Prostate gland (tissue), 2 donors: ENCODE measurements at regions not wholly inside any gene's neighbourhood (a gene's known extent, or its start where the extent isn't known, plus 50 kb on each side); places are given as distances from the start of the nearest gene placed in this dataset.

ENCODE experiments used
- DNase-seq: peaks from one replicate; pipeline ENCODE4 v3.0.0-alpha.2; 2019; ENCODE audit warnings: low spot score
- H3K27ac ChIP-seq, 2 donors: fragments of 200-600 bp; sonication (generic); 2 replicates each; pipeline ENCODE4 v1.5.1; 2017 to 2019
- H3K27me3 ChIP-seq: fragments of 200-600 bp; sonication (generic); replicated peaks from 2 replicates; pipeline ENCODE4 v1.5.1; 2019; ENCODE audit not compliant: insufficient read depth
- H3K36me3 ChIP-seq, 2 donors: fragments of 200-600 bp; sonication (generic); 1 replicate in 1 of 2; 2 replicates in 1 of 2; pipeline versions ENCODE4 v1.5.1 to v1.8.1; 2017 to 2019
- H3K4me1 ChIP-seq: fragments of 200-600 bp; sonication (generic); replicated peaks from 2 replicates; pipeline ENCODE4 v1.5.1; 2019
- H3K4me3 ChIP-seq, 2 donors: fragments of 200-600 bp; sonication (generic); 2 replicates each; pipeline ENCODE4 v1.5.1; 2017 to 2019
- H3K9me3 ChIP-seq: fragments of 200-600 bp; sonication (generic); 2 replicates; pipeline ENCODE4 v1.5.1; 2017
- POLR2A ChIP-seq: fragments of 450-650 bp; IDR thresholded peaks from one replicate; pipeline ENCODE4 v1.6.1; 2016; ENCODE audit warnings: antibody characterized with exemption, mild to moderate bottlenecking
- POLR2AphosphoS5 ChIP-seq: sonication (generic); formaldehyde crosslinking; IDR thresholded peaks from one replicate; pipeline ENCODE4 v1.6.1; 2017; ENCODE audit warnings: antibody characterized with exemption
- WGBS: methylation state at CpG from one replicate; pipeline ENCODE4 v1.1.5; 2018; 5-methylcytosine and 5-hydroxymethylcytosine counted together
- intact Hi-C: fragments of 100-400 bp; cut with DNase I; formaldehyde crosslinking; loops from one replicate; pipeline ENCODE4 v1.14.2; 2022
- TF ChIP-seq, protein P1 (sequence below), 4 experiments: fragments of 200-600 bp in 2 of 4; fragments of 450-650 bp in 2 of 4; sonication (generic) in 2 of 4; IDR thresholded peaks; 1 replicate in 3 of 4; 2 replicates in 1 of 4; pipeline ENCODE4 v1.5.1; 2016 to 2019; ENCODE audit warnings: antibody characterized with exemption in 4 of 4, mild to moderate bottlenecking in 2 of 4, moderate library complexity in 2 of 4

DNA sequence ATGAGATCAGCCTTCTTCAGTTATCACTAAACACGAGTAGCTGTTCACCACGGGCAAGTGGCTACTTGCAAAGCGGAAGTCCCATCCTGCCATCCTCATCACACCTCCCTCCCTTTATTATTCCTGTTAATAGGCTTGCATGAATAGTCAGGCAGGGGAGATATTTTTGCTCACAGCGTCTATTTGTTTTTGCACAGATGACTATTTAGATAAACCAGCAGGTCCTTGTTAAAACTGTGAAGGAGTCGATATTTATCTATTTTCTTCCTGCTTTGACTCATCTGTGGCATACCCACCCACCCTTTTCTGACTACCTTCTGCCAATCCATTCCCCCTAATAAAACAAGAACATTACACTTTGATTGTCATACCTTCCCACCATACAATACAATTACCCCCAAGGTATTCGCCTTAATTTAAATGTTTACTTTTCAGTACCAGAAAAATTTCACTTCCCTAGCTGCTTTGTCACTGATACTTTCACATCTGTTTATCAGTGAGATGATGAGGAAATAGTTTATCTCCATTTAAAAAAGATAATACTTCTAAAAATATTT lies 96.6 kb upstream of the BANK1 start:
- intact Hi-C loops = no loop called here
- WGBS = 30% methylated on average over 6 of the region's 6 CpGs
- peak; percentile 43 for DNase-seq

DNA sequence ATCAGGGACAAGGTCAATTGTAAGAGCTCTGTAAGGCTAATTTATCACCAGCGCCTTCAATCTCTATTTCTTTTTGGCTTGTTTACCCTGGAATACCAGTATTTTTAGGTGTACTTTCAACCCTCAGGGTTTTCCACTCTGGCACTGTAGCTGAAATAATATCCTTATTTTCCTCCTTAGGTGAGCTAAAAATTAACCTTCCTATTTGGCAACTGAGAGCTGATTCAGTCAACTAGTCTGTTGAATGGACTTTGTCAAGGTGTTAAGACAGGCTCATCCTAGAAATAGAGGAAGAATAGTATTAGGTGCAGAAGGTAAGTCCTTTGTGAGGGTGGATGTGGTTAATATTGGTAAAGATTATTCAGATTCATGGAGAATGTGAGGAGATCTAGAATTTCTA lies 101.3 kb upstream of the BANK1 start:
- intact Hi-C loops = no loop called here
- H3K27ac ChIP-seq = no peak overlapping the region
- H3K9me3 ChIP-seq = no peaks in the 10 kb centered on the region
- TF ChIP-seq POLR2A = no peak
- TF ChIP-seq POLR2AphosphoS5 = no peak
- TF ChIP-seq, protein P1, sequence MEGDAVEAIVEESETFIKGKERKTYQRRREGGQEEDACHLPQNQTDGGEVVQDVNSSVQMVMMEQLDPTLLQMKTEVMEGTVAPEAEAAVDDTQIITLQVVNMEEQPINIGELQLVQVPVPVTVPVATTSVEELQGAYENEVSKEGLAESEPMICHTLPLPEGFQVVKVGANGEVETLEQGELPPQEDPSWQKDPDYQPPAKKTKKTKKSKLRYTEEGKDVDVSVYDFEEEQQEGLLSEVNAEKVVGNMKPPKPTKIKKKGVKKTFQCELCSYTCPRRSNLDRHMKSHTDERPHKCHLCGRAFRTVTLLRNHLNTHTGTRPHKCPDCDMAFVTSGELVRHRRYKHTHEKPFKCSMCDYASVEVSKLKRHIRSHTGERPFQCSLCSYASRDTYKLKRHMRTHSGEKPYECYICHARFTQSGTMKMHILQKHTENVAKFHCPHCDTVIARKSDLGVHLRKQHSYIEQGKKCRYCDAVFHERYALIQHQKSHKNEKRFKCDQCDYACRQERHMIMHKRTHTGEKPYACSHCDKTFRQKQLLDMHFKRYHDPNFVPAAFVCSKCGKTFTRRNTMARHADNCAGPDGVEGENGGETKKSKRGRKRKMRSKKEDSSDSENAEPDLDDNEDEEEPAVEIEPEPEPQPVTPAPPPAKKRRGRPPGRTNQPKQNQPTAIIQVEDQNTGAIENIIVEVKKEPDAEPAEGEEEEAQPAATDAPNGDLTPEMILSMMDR (IDR thresholded peaks at IDR 0.05) = no peak
- no peaks in the 10 kb centered on the region for H3K27me3 ChIP-seq
- no peak overlapping the region for H3K4me3 ChIP-seq
- H3K36me3 ChIP-seq = no peaks in the 10 kb centered on the region
- no peak for DNase-seq
- no peaks in the 10 kb centered on the region for H3K4me1 ChIP-seq
- 51% methylated on average over 1 of the region's 1 CpG for WGBS

More for the DNA sequence above, 96.6 kb upstream of the BANK1 start:
- TF ChIP-seq POLR2AphosphoS5 = peak; percentile 54
- TF ChIP-seq, protein P1 (IDR thresholded peaks at IDR 0.05) = no peak
- H3K4me1 ChIP-seq = no peaks in the 10 kb centered on the region
- H3K27me3 ChIP-seq = no peaks in the 10 kb centered on the region
- H3K36me3 ChIP-seq = no peaks in the 10 kb centered on the region
- no peak overlapping the region for H3K4me3 ChIP-seq
- H3K27ac ChIP-seq = no peak overlapping the region
- H3K9me3 ChIP-seq = no peaks in the 10 kb centered on the region

DNA sequence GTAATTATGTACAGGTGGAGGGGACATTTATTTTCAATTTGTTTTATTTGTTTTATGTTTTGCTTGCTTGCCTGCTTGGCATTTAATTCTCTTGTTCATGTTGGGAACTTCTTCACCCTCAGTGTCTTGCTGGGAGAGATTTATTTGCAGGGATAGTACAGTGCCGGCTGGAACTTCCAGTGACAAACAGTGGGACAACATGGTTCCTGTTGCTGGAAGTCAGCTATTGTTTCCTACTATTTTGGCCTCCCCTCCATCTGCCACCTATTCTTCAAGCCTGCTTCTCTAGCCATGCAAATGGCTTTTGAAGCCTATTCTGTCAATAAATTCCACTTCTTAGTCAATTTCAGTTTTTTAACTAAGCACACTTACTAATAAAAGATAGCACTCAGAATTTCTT lies 105.4 kb upstream of the BANK1 start:
- no peak overlapping the region for H3K27ac ChIP-seq
- no peaks in the 10 kb centered on the region for H3K27me3 ChIP-seq
- H3K9me3 ChIP-seq = no peaks in the 10 kb centered on the region
- H3K4me1 ChIP-seq = no peaks in the 10 kb centered on the region
- no peak for DNase-seq
- TF ChIP-seq, protein P1 (IDR thresholded peaks at IDR 0.05) = no peak
- TF ChIP-seq POLR2AphosphoS5 (no peak), POLR2A (no peak)
- H3K4me3 ChIP-seq = no peak overlapping the region
- H3K36me3 ChIP-seq = no peaks in the 10 kb centered on the region
- intact Hi-C loops = no loop called here
- 73% methylated on average over 1 of the region's 1 CpG for WGBS

DNA sequence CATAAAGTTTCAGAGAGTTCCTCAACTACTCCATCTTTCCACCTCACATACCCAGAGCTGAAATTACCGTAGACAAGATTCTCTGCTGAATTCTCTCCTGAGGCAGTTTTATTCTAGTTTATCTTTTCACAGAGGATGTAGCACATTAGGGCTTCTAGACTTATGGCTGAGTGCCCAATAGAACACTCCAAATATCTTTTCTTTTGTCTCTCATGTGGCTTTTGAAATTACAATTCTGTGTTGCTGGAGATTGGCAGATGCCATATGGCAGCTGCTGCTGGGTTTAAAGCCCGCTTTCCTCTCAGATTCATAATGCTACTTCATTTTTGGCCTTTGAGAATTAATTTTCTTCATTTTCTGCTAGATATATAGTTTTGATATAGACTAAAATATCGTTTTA lies 107.6 kb upstream of the BANK1 start:
- WGBS = 92% methylated on average over 3 of the region's 3 CpGs
- Histone ChIP-seq H3K27ac (no peak overlapping the region), H3K36me3 (no peaks in the 10 kb centered on the region), H3K4me3 (no peak overlapping the region), H3K4me1 (no peaks in the 10 kb centered on the region), H3K9me3 (no peaks in the 10 kb centered on the region), H3K27me3 (no peaks in the 10 kb centered on the region)
- TF ChIP-seq POLR2A = no peak
- TF ChIP-seq, protein P1 (IDR thresholded peaks at IDR 0.05) = no peak
- no peak for TF ChIP-seq POLR2AphosphoS5
- no peak for DNase-seq
- intact Hi-C loops = no loop called here

DNA sequence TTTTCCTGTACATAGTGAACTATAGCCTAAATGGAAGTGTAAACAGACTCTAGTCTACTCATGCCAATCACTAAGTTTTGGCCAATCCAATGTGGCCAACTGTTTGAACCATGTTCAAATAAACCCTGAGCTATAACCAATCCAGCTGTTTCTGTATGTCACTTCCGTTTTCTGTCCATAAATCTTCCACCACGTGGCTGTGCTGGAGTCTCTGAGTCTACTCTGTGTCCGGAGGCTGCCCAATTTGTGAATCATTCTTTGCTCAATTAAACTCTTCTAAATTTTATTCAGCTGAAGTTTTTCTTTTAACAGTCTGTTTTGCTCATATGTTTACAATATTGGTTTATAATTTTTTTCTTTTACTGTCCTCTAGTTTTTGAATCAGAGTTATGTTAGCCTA lies 112.3 kb upstream of the BANK1 start:
- Histone ChIP-seq H3K27me3 (no peaks in the 10 kb centered on the region), H3K27ac (no peak overlapping the region), H3K9me3 (no peaks in the 10 kb centered on the region), H3K4me3 (no peak overlapping the region), H3K36me3 (no peaks in the 10 kb centered on the region), H3K4me1 (no peaks in the 10 kb centered on the region)
- WGBS = 26% methylated on average over 3 of the region's 3 CpGs
- intact Hi-C loops = no loop called here
- no peak for DNase-seq
- TF ChIP-seq POLR2AphosphoS5 (no peak), POLR2A (no peak)
- TF ChIP-seq, protein P1 (IDR thresholded peaks at IDR 0.05) = no peak
